Hepatocyte (in vitro differentiated cells): ENCODE measurements at regions not wholly inside any gene's neighbourhood (a gene's known extent, or its start where the extent isn't known, plus 50 kb on each side); places are given as distances from the start of the nearest gene placed in this dataset.

Experiments used
- DNase-seq: peaks from one replicate; pipeline ENCODE4 v3.0.0-alpha.2; 2016; ENCODE audit warnings: low spot score
- H2AFZ ChIP-seq: fragments of 200-600 bp; sonication (generic); 2 replicates; pipeline ENCODE4 v1.6.0; 2016; ENCODE audit warnings: antibody characterized with exemption, mild to moderate bottlenecking
- H3K27ac ChIP-seq: fragments of 200-600 bp; sonication (generic); 2 replicates; pipeline ENCODE4 v1.5.1; 2016; ENCODE audit warnings: mild to moderate bottlenecking
- H3K27me3 ChIP-seq: fragments of 200-600 bp; sonication (generic); 2 replicates; pipeline ENCODE4 v1.6.1; 2016
- H3K36me3 ChIP-seq: fragments of 200-600 bp; sonication (generic); replicated peaks from 2 replicates; pipeline ENCODE4 v1.5.1; 2016; ENCODE audit warnings: low read depth; ENCODE audit not compliant: insufficient read depth
- H3K4me1 ChIP-seq: fragments of 200-600 bp; sonication (generic); 2 replicates; pipeline ENCODE4 v1.5.1; 2016; ENCODE audit warnings: mild to moderate bottlenecking, moderate library complexity; ENCODE audit not compliant: insufficient read depth
- H3K4me2 ChIP-seq: fragments of 200-600 bp; sonication (generic); 2 replicates; pipeline ENCODE4 v1.6.0; 2016
- H3K4me3 ChIP-seq: fragments of 200-600 bp; sonication (generic); 2 replicates; pipeline ENCODE4 v1.5.1; 2016; ENCODE audit warnings: mild to moderate bottlenecking
- H3K79me2 ChIP-seq: fragments of 200-600 bp; sonication (generic); 2 replicates; pipeline ENCODE4 v1.6.0; 2017; ENCODE audit warnings: mild to moderate bottlenecking
- H3K9me2 ChIP-seq: fragments of 200-600 bp; sonication (generic); replicated peaks from 2 replicates; pipeline ENCODE4 v1.6.0; 2017; ENCODE audit warnings: mild to moderate bottlenecking; ENCODE audit not compliant: insufficient read depth
- H3K9me3 ChIP-seq: fragments of 200-600 bp; sonication (generic); 2 replicates; pipeline ENCODE4 v1.5.1; 2016; ENCODE audit warnings: low read depth, mild to moderate bottlenecking
- H4K20me1 ChIP-seq: fragments of 200-600 bp; sonication (generic); 2 replicates; pipeline ENCODE4 v1.6.0; 2016; ENCODE audit warnings: mild to moderate bottlenecking; ENCODE audit not compliant: insufficient read depth, poor library complexity, severe bottlenecking
- EZH2 ChIP-seq: fragments of 200-600 bp; sonication (generic); IDR thresholded peaks from 2 replicates; pipeline ENCODE4 v1.6.1; 2016; ENCODE audit warnings: antibody characterized with exemption, mild to moderate bottlenecking, borderline replicate concordance
- EZH2phosphoT487 ChIP-seq: fragments of 200-600 bp; sonication (generic); IDR thresholded peaks from one replicate; pipeline ENCODE4 v1.6.1; 2018; ENCODE audit warnings: antibody characterized with exemption, mild to moderate bottlenecking, low read depth, moderate library complexity; ENCODE audit not compliant: unreplicated experiment, severe bottlenecking
- WGBS: methylation state at CpG from one replicate; pipeline ENCODE4 v1.1.6; 2016; ENCODE audit warnings: low lambda C conversion rate; ENCODE audit errors: missing lambda C conversion rate; 5-methylcytosine and 5-hydroxymethylcytosine counted together
- TF ChIP-seq, protein P1 (sequence below): fragments of 200-600 bp; sonication (generic); IDR thresholded peaks from 2 replicates; pipeline ENCODE4 v1.5.1; 2016; ENCODE audit warnings: antibody characterized with exemption, mild to moderate bottlenecking; ENCODE audit not compliant: poor library complexity

DNA sequence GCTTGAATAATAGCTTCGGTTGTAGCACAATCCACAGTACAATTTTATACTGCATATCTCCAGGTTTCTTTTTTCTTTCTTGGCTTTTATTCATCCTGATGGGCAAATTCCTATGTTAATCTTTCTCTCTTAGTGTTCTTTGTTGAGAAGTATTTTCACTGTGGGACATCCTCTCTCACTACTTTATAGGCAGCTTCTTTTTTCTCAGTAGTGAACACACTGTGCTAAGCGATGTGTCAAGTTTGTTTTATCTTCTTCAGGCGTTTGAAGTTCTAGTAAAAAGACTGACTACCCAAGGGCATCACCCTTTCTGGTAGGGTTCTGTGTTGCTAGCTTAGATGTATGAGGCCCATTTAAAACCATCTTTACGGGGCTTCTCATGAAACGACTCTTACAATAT lies 182.1 kb downstream of the FAM170A start:
- H3K4me3 ChIP-seq, result no peak overlapping the region

DNA sequence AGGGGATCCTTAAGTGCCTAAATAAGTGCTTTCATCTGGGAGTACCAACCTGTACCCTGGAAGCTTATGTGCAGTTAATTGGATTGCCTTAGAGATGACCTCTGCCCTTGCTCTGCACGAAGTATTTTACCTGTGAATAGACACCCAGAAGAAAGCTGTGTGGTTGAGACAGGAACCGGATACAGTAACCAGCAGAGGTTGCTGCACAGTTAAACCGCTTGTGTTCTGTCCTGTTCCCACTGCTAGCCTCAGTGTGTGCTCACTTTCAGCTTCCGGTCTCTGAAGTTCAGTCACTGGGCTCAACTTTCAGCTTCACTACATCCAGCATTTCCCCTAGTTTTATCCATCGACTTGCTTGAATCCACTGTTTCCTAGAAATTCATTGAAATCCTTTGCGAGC lies 185.3 kb downstream of the FAM170A start:
- Histone ChIP-seq H3K27me3 (no peaks in the 10 kb centered on the region), H3K36me3 (no peaks in the 10 kb centered on the region), H3K9me3 (no peaks in the 10 kb centered on the region), H2AFZ (no peak overlapping the region), H3K9me2 (no peaks in the 10 kb centered on the region), H4K20me1 (no peaks in the 10 kb centered on the region), H3K27ac (no peak overlapping the region), H3K79me2 (no peaks in the 10 kb centered on the region), H3K4me2 (no peak overlapping the region), H3K4me1 (no peaks in the 10 kb centered on the region), H3K4me3 (no peak overlapping the region)
- WGBS, result 81% methylated on average over 6 of the region's 6 CpGs
- TF ChIP-seq, protein P1, sequence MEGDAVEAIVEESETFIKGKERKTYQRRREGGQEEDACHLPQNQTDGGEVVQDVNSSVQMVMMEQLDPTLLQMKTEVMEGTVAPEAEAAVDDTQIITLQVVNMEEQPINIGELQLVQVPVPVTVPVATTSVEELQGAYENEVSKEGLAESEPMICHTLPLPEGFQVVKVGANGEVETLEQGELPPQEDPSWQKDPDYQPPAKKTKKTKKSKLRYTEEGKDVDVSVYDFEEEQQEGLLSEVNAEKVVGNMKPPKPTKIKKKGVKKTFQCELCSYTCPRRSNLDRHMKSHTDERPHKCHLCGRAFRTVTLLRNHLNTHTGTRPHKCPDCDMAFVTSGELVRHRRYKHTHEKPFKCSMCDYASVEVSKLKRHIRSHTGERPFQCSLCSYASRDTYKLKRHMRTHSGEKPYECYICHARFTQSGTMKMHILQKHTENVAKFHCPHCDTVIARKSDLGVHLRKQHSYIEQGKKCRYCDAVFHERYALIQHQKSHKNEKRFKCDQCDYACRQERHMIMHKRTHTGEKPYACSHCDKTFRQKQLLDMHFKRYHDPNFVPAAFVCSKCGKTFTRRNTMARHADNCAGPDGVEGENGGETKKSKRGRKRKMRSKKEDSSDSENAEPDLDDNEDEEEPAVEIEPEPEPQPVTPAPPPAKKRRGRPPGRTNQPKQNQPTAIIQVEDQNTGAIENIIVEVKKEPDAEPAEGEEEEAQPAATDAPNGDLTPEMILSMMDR, result no peak
- TF ChIP-seq EZH2phosphoT487, result no peak
- no peak for TF ChIP-seq EZH2
- no peak for DNase-seq

More for the DNA sequence above, 182.1 kb downstream of the FAM170A start:
- H3K27ac ChIP-seq, result no peak overlapping the region
- no peaks in the 10 kb centered on the region for H3K9me3 ChIP-seq
- H3K36me3 ChIP-seq, result no peaks in the 10 kb centered on the region
- no peaks in the 10 kb centered on the region for H3K27me3 ChIP-seq
- no peaks in the 10 kb centered on the region for H3K79me2 ChIP-seq
- no peaks in the 10 kb centered on the region for H4K20me1 ChIP-seq
- no peak overlapping the region for H3K4me2 ChIP-seq
- 78% methylated on average over 5 of the region's 5 CpGs for WGBS
- DNase-seq, result no peak
- H3K9me2 ChIP-seq, result no peaks in the 10 kb centered on the region
- H2AFZ ChIP-seq, result no peak overlapping the region
- no peaks in the 10 kb centered on the region for H3K4me1 ChIP-seq
- TF ChIP-seq EZH2phosphoT487, result no peak
- TF ChIP-seq, protein P1, result no peak
- no peak for TF ChIP-seq EZH2

DNA sequence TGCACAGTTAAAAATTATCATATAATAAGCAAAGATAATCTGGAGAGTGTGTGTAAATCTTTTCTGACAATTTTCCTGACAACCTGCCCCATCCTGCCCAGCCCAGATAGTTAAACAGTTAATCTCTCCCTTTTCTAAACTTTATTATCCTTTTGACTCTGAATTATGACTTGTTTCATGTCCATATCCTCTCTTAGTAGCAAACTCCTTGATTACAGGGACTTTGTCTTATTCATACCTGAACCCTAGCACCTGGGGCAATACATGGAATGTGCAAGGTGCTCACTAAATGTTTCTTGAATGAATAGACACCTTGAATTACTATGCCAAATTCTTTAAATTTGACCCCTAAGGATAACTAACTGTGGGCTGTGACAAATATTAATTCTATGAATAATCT lies 186.7 kb downstream of the FAM170A start:
- Histone ChIP-seq H3K9me2 (no peaks in the 10 kb centered on the region), H3K36me3 (no peaks in the 10 kb centered on the region), H3K27me3 (no peaks in the 10 kb centered on the region), H4K20me1 (no peaks in the 10 kb centered on the region), H3K4me2 (no peak overlapping the region), H3K4me1 (no peaks in the 10 kb centered on the region), H2AFZ (no peak overlapping the region), H3K27ac (no peak overlapping the region), H3K4me3 (no peak overlapping the region), H3K79me2 (no peaks in the 10 kb centered on the region), H3K9me3 (no peaks in the 10 kb centered on the region)
- no peak for TF ChIP-seq EZH2phosphoT487
- no peak for DNase-seq

DNA sequence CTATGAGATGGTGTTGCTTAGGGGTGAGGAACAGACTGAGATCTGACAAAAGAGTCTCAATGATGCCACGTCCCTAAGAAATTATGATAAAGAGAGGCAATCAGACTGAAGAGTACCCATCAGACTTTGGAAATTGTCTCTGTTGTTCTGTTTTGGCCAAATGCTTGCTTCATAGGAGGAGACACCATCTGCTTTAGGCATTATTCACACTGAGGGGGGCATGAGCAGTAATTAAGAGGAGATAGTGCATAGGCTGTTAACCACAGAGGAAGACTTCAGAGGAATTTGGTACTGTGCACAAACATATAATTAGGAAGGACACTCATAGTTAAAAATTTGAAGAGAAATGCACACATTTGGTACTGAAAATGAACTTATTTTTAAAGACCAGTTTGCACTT lies 190.7 kb downstream of the FAM170A start:
- H3K4me1 ChIP-seq, result no peaks in the 10 kb centered on the region
- no peaks in the 10 kb centered on the region for H3K9me2 ChIP-seq
- H2AFZ ChIP-seq, result no peak overlapping the region
- H3K4me2 ChIP-seq, result no peak overlapping the region
- H3K4me3 ChIP-seq, result no peak overlapping the region
- H3K27ac ChIP-seq, result no peak overlapping the region
- WGBS, result 96% methylated on average over 1 of the region's 1 CpG
- DNase-seq, result no peak
- no peaks in the 10 kb centered on the region for H3K9me3 ChIP-seq
- TF ChIP-seq EZH2phosphoT487 (no peak), EZH2 (no peak)
- TF ChIP-seq, protein P1, result no peak
- no peaks in the 10 kb centered on the region for H3K27me3 ChIP-seq
- no peaks in the 10 kb centered on the region for H4K20me1 ChIP-seq
- H3K36me3 ChIP-seq, result no peaks in the 10 kb centered on the region
- no peaks in the 10 kb centered on the region for H3K79me2 ChIP-seq
